ENCODE measurements at regions not wholly inside any gene's neighbourhood (a gene's known extent, or its start where the extent isn't known, plus 50 kb on each side); places are given as distances from the start of the nearest gene placed in this dataset.

DNA sequence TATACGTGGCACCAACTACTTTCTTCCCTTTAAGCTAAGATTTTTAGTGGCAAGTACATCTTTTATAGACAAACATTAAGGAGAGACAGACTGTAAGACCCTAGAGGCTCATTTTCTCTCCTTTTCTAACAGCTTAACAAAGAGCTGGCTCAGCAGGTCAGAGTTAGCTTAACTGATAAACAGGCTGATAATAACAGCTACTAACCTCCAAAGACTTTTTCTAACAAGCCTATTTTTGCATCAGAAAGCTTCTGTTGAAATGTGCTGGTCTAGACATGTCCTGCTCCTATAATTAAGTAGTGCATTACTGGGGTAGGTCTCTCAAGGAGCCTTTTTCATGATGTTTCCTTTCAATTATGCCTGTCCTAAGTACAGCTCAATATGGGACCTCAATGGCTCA, 238.2 kb upstream of the FAM3C start:
- intact Hi-C loops (cut with DNase I), result no loop called here
- Histone ChIP-seq H3K36me3 (no peaks in the 10 kb centered on the region), H3K4me1 (no peaks in the 10 kb centered on the region), H3K4me3 (no peak overlapping the region), H3K9me3 (no peaks in the 10 kb centered on the region), H3K27me3 (no peaks in the 10 kb centered on the region), H3K27ac (replicated peaks in 1 of 4) (no peak overlapping the region)
- DNase-seq (ENCODE audit: extremely low spot score), result no peak
- WGBS, result 54% methylated on average over 1 of the region's 1 CpG
- TF ChIP-seq POLR2AphosphoS5 (IDR thresholded peaks at IDR 0.05) (no peak), EP300 (IDR thresholded peaks at IDR 0.05) (no peak), POLR2A (IDR thresholded peaks at IDR 0.05; ENCODE audit: low read depth) (no peak)
- TF ChIP-seq, protein P1, sequence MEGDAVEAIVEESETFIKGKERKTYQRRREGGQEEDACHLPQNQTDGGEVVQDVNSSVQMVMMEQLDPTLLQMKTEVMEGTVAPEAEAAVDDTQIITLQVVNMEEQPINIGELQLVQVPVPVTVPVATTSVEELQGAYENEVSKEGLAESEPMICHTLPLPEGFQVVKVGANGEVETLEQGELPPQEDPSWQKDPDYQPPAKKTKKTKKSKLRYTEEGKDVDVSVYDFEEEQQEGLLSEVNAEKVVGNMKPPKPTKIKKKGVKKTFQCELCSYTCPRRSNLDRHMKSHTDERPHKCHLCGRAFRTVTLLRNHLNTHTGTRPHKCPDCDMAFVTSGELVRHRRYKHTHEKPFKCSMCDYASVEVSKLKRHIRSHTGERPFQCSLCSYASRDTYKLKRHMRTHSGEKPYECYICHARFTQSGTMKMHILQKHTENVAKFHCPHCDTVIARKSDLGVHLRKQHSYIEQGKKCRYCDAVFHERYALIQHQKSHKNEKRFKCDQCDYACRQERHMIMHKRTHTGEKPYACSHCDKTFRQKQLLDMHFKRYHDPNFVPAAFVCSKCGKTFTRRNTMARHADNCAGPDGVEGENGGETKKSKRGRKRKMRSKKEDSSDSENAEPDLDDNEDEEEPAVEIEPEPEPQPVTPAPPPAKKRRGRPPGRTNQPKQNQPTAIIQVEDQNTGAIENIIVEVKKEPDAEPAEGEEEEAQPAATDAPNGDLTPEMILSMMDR (IDR thresholded peaks at IDR 0.05), result no peak

DNA sequence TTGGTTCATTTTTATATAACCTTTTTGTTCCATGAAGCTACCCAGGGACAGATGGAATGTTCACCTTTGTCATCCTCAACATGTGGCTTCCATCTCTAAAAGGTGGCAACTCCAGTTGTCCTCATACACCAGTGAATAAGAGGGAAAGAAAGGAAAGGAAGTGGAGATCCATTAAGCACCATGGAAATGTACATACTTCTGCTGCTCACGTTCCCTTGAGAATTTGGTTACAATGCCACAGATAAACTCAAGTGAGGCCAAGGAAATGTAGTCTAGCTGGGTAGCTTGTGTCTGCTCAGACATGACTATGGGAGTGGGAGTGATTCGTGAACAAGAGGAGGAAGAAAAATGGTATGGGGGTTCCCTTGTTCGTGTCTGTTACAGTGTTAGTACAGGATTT, 237.1 kb upstream of the FAM3C start:
- H3K36me3 ChIP-seq, result no peaks in the 10 kb centered on the region
- WGBS, result 62% methylated on average over 3 of the region's 3 CpGs
- no peaks in the 10 kb centered on the region for H3K9me3 ChIP-seq
- no peak for DNase-seq (ENCODE audit: extremely low spot score)
- H3K4me1 ChIP-seq, result no peaks in the 10 kb centered on the region
- no peak overlapping the region for H3K4me3 ChIP-seq
- TF ChIP-seq POLR2AphosphoS5 (IDR thresholded peaks at IDR 0.05) (no peak), EP300 (IDR thresholded peaks at IDR 0.05) (no peak), POLR2A (IDR thresholded peaks at IDR 0.05; ENCODE audit: low read depth) (no peak)
- TF ChIP-seq, protein P1 (IDR thresholded peaks at IDR 0.05), result no peak
- H3K27ac ChIP-seq (replicated peaks in 1 of 4), result no peak overlapping the region
- intact Hi-C loops (cut with DNase I), result no loop called here
- no peaks in the 10 kb centered on the region for H3K27me3 ChIP-seq

DNA sequence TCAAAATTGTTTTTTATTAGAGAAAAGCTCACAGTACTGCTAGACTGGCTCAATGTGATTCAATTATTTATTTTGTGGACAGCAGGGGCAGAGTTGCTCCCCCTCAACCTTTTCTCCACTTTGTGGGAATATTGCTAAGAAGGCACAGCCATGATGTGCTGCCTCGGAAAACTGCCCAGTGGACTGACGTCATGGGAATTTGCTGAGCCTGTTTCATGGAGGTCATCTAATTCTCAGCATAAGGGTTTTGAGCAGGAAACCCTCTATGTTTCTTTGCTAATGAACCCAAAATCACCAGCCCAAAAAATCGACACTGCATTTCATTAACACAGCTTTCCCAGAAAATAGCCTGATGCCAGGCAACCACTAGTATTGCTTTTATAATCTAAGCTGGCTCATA, 228.8 kb upstream of the FAM3C start:
- DNase-seq (ENCODE audit: extremely low spot score), result no peak

DNA sequence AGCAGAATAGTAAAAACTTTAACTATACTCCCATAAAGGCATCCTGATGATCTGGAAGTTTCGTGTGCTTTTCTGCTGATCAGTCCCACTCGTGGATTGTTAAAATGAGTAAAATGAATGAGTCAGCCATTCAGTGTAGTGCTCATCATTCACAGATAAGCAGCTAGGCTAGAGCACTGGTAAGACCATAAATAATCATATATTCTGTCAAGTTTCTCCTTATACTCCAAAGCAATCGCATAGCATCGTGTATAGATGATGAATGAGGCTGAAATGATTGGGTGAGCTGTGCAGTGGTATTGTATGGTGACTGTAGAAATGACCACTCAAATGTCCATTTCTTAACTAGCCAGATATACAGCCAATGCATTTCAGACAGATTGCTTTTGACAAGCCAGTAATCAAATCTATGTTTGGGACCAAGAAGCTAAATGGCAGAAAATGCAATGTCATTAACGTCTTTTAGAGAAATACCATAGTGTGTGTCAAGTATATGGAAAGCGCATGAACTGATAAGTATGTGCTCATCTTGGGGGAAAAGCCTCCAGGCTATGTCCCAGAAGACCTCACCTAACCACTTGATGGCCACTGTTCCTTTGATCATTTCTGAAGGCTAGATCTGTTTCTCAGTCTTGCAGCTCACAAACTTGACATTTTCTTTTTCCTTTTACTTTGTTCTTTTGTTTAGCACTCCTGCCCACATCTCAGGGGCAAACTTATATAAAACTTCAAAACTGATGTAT, 227.2 kb upstream of the FAM3C start:
- DNase-seq (ENCODE audit: extremely low spot score), result no peak
- H3K27ac ChIP-seq (replicated peaks in 1 of 4), result no peak overlapping the region
- 68% methylated on average over 6 of the region's 6 CpGs for WGBS
- no peaks in the 10 kb centered on the region for H3K36me3 ChIP-seq
- intact Hi-C loops (cut with DNase I), result no loop called here
- TF ChIP-seq, protein P1 (IDR thresholded peaks at IDR 0.05), result no peak
- TF ChIP-seq POLR2A (IDR thresholded peaks at IDR 0.05; ENCODE audit: low read depth), result no peak
- no peak for TF ChIP-seq EP300 (IDR thresholded peaks at IDR 0.05)
- no peak for TF ChIP-seq POLR2AphosphoS5 (IDR thresholded peaks at IDR 0.05)
- H3K9me3 ChIP-seq, result no peaks in the 10 kb centered on the region
- H3K4me1 ChIP-seq, result no peaks in the 10 kb centered on the region
- no peak overlapping the region for H3K4me3 ChIP-seq
- no peaks in the 10 kb centered on the region for H3K27me3 ChIP-seq

More for the DNA sequence above, 228.8 kb upstream of the FAM3C start:
- no peak overlapping the region for H3K4me3 ChIP-seq
- H3K9me3 ChIP-seq, result no peaks in the 10 kb centered on the region
- no peak for TF ChIP-seq POLR2A (IDR thresholded peaks at IDR 0.05; ENCODE audit: low read depth)
- TF ChIP-seq, protein P1 (IDR thresholded peaks at IDR 0.05), result no peak
- no peak for TF ChIP-seq EP300 (IDR thresholded peaks at IDR 0.05)
- no peak for TF ChIP-seq POLR2AphosphoS5 (IDR thresholded peaks at IDR 0.05)
- no peaks in the 10 kb centered on the region for H3K27me3 ChIP-seq
- no peaks in the 10 kb centered on the region for H3K4me1 ChIP-seq
- no peaks in the 10 kb centered on the region for H3K36me3 ChIP-seq
- intact Hi-C loops (cut with DNase I), result no loop called here
- H3K27ac ChIP-seq (replicated peaks in 1 of 4), result no peak overlapping the region
- WGBS, result 67% methylated on average over 3 of the region's 3 CpGs

DNA sequence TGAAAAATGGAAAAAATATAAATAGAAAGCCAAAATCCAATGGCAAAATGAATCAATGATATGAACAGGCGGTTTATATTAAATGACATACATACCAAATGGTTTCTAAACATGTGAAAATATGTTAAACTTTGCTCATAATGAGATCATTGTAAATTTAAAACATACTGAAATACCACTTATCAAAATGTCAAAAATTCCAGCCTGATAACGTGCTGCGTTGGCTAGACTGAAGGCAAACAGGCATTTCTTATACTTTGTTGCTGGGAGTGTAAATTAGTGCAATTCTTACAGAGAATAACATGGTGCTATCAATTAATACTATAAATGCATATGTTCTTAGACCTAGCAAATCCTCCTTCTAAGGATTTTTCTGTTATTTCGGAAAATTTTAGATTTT, 225.8 kb upstream of the FAM3C start:
- DNase-seq (ENCODE audit: extremely low spot score), result no peak
- Histone ChIP-seq H3K27ac (replicated peaks in 1 of 4) (no peak overlapping the region), H3K4me1 (no peaks in the 10 kb centered on the region), H3K9me3 (no peaks in the 10 kb centered on the region), H3K27me3 (no peaks in the 10 kb centered on the region), H3K4me3 (no peak overlapping the region), H3K36me3 (no peaks in the 10 kb centered on the region)
- TF ChIP-seq EP300 (IDR thresholded peaks at IDR 0.05), result no peak
- TF ChIP-seq POLR2AphosphoS5 (IDR thresholded peaks at IDR 0.05), result no peak
- TF ChIP-seq POLR2A (IDR thresholded peaks at IDR 0.05; ENCODE audit: low read depth), result no peak
- WGBS, result 74% methylated on average over 4 of the region's 4 CpGs
- intact Hi-C loops (cut with DNase I), result no loop called here

All from esophagus muscularis mucosa (tissue), 4 donors.